Muscle of leg (tissue), 3 donors: ENCODE measurements at regions not wholly inside any gene's neighbourhood (a gene's known extent, or its start where the extent isn't known, plus 50 kb on each side); places are given as distances from the start of the nearest gene placed in this dataset.
"Not testable (repeated sequence)": the region's sequence is repeated elsewhere in the genome, so short reads cannot be mapped to it uniquely, and the experiment has no call there.

Experiments
- DNase-seq: peaks from one replicate; pipeline ENCODE4 v3.0.0; 2013
- H3K27ac ChIP-seq: one replicate; pipeline ENCODE4 v1.5.1; 2013; ENCODE audit warnings: mild to moderate bottlenecking, low read length, control low read depth
- H3K27me3 ChIP-seq: one replicate; pipeline ENCODE4 v1.6.1; 2013; ENCODE audit warnings: low read length; ENCODE audit not compliant: control insufficient read depth, insufficient read depth
- H3K36me3 ChIP-seq: one replicate; pipeline ENCODE4 v1.6.1; 2013; ENCODE audit warnings: low read length; ENCODE audit not compliant: control insufficient read depth, insufficient read depth
- H3K4me1 ChIP-seq: one replicate; pipeline ENCODE4 v1.6.1; 2013; ENCODE audit warnings: low read length; ENCODE audit not compliant: control insufficient read depth, insufficient read depth
- H3K4me3 ChIP-seq: one replicate; pipeline ENCODE4 v1.5.1; 2013; ENCODE audit warnings: low read length, control low read depth
- H3K9me3 ChIP-seq: replicated peaks from 2 replicates; pipeline ENCODE4 v1.6.1; 2013; ENCODE audit warnings: low read depth, low read length; ENCODE audit not compliant: control insufficient read depth
- WGBS: methylation state at CpG from one replicate; pipeline ENCODE4 v1.1.5; 2013; ENCODE audit warnings: missing lambda C conversion rate; ENCODE audit not compliant: insufficient coverage; 5-methylcytosine and 5-hydroxymethylcytosine counted together

GRCh38 chr13:42373048-42373812, 101.3 kb downstream of the AKAP11 start:
- H3K27ac ChIP-seq: no peak overlapping the region
- WGBS: 86% methylated on average over 1 of the region's 7 CpGs
- no peaks in the 10 kb centered on the region for H3K4me1 ChIP-seq
- H3K4me3 ChIP-seq: no peak overlapping the region
- no peak for DNase-seq
- H3K27me3 ChIP-seq: no peaks in the 10 kb centered on the region
- no peaks in the 10 kb centered on the region for H3K9me3 ChIP-seq
- no peaks in the 10 kb centered on the region for H3K36me3 ChIP-seq

DNA sequence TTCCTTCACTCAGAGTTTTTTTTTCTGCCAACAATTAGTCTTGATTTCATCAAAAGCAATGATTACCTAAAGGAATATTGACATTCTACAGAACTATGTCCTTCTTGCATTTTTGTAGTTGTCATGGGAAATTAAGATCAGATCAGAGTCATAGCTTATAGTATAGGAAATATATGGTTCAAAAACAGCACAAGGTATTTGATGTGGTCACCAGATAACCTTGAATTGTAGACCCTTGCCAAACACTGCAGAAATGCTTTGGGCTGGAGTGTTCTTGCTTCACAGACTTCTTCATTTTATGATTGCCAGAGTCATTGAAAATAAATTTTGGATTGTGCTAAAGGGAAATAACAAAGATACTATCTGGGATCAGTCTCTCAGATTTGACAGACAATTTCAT, 103.7 kb downstream of the AKAP11 start:
- H3K4me1 ChIP-seq: no peaks in the 10 kb centered on the region
- H3K36me3 ChIP-seq: no peaks in the 10 kb centered on the region
- no peak overlapping the region for H3K4me3 ChIP-seq
- H3K27me3 ChIP-seq: no peaks in the 10 kb centered on the region
- no peaks in the 10 kb centered on the region for H3K9me3 ChIP-seq
- no peak for DNase-seq
- H3K27ac ChIP-seq: no peak overlapping the region

GRCh38 chr13:42377640-42378382, 105.9 kb downstream of the AKAP11 start:
- WGBS: no CpG with 5 or more reads among the region's 4 CpGs
- no peak overlapping the region for H3K27ac ChIP-seq
- no peak overlapping the region for H3K4me3 ChIP-seq
- DNase-seq: peak; percentile 73
- H3K27me3 ChIP-seq: no peaks in the 10 kb centered on the region
- no peaks in the 10 kb centered on the region for H3K9me3 ChIP-seq
- no peaks in the 10 kb centered on the region for H3K36me3 ChIP-seq
- no peaks in the 10 kb centered on the region for H3K4me1 ChIP-seq

GRCh38 chr13:42378383-42378780, 106.4 kb downstream of the AKAP11 start:
- no peaks in the 10 kb centered on the region for H3K9me3 ChIP-seq
- WGBS: no CpG with 5 or more reads among the region's 3 CpGs
- no peak for DNase-seq
- H3K4me3 ChIP-seq: no peak overlapping the region
- no peaks in the 10 kb centered on the region for H3K27me3 ChIP-seq
- H3K27ac ChIP-seq: no peak overlapping the region
- no peaks in the 10 kb centered on the region for H3K36me3 ChIP-seq
- no peaks in the 10 kb centered on the region for H3K4me1 ChIP-seq

DNA sequence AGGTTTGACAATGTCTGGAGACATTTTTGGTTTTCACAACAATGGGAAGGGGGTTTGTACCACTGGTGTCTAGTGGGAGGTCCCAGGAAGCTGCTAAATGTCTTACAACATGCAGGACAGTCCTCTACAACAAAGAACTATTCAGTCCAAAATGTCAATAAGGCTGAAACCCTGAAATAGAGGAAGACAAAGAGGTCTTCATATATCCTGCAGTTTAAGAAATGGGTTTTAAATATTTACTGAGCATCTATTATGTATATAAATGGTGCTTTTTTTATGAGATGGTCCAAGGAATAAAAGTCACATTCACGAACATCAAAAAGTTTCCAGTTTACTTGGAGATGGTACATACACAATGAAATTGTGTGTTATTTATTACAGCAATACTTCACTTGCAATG, 107.3 kb downstream of the AKAP11 start:
- Histone ChIP-seq H3K9me3 (no peaks in the 10 kb centered on the region), H3K27me3 (no peaks in the 10 kb centered on the region), H3K27ac (no peak overlapping the region), H3K36me3 (no peaks in the 10 kb centered on the region), H3K4me3 (no peak overlapping the region), H3K4me1 (no peaks in the 10 kb centered on the region)
- no CpG with 5 or more reads among the region's 1 CpG for WGBS
- DNase-seq: no peak

DNA sequence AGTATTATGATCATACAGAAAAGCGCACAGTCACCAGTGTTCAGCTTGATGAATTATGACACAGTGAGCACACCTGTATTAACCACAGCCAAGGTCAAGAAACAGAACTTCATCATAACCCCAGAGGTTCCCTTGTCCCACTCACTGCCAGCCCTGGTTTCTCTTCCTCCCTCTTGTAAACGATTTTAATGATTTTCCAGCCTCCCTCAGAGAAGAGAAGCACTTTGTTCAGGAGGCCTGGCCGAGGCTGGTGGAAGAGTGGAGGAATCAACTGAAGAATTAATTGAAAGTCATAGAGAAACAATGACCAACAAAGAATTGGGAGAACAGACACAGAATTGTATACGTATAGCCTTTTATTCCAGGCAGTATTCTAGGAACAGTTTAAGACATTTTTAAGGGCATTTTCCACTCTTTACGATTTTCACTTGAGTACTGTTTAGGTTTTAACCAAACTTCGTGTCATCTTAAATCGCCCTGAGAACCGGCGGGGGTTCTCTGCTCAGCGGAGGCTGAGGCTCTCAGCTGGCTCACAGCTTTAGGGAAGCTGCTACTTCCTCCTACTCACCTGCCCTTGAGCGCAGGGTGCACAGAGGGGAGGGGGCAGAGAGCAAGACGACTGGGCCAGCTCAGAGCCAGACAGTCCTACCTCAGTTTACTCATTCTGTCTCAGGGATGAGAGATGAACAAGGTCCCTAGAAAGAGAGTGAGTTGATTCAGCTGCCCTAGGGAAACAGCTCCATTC, 108.6 kb downstream of the AKAP11 start:
- H3K27me3 ChIP-seq: no peaks in the 10 kb centered on the region
- WGBS: 86% methylated on average over 1 of the region's 12 CpGs

GRCh38 chr13:42381165-42381425, 109.1 kb downstream of the AKAP11 start:
- WGBS: 96% methylated on average over 4 of the region's 4 CpGs
- Histone ChIP-seq H3K27me3 (no peaks in the 10 kb centered on the region), H3K4me3 (no peak overlapping the region), H3K4me1 (no peaks in the 10 kb centered on the region), H3K36me3 (no peaks in the 10 kb centered on the region), H3K27ac (no peak overlapping the region), H3K9me3 (no peaks in the 10 kb centered on the region)
- no peak for DNase-seq

More for the DNA sequence above, 108.6 kb downstream of the AKAP11 start:
- no peak overlapping the region for H3K27ac ChIP-seq
- H3K4me1 ChIP-seq: no peaks in the 10 kb centered on the region
- no peak for DNase-seq
- no peaks in the 10 kb centered on the region for H3K36me3 ChIP-seq
- H3K9me3 ChIP-seq: no peaks in the 10 kb centered on the region
- no peak overlapping the region for H3K4me3 ChIP-seq

DNA sequence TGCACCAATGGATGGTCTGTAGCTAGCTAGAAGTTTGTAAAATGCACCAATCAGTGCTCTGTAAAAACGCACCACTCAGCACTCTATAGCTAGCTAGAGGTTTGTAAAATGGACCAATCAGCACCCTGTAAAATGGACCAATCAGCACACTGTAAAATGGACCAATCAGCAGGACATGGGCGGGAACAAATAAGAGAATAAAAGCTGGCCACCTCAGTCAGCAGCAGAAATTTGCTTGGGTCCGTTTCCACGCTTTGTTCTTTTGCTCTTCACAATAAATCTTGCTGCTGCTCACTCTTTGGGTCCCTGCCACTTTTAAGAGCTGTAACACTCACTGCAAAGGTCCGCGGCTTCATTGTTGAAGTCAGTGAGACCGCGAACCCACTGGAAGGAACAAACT, 109.5 kb downstream of the AKAP11 start:
- H3K4me1 ChIP-seq, H3K9me3 ChIP-seq, H3K27ac ChIP-seq, H3K27me3 ChIP-seq, H3K4me3 ChIP-seq, DNase-seq, H3K36me3 ChIP-seq: not testable (repeated sequence)
- 95% methylated on average over 8 of the region's 8 CpGs for WGBS

- no peaks in the 10 kb centered on the region for H3K27me3 ChIP-seq
- no peaks in the 10 kb centered on the region for H3K36me3 ChIP-seq
- H3K27ac ChIP-seq: no peak overlapping the region
- WGBS: no CpG with 5 or more reads among the region's 7 CpGs
- DNase-seq: no peak
- H3K9me3 ChIP-seq: no peaks in the 10 kb centered on the region
- H3K4me3 ChIP-seq: no peak overlapping the region
- H3K4me1 ChIP-seq: no peaks in the 10 kb centered on the region
These were observed 111.1 kb downstream of the AKAP11 start for GRCh38 chr13:42383025-42383424.

DNA sequence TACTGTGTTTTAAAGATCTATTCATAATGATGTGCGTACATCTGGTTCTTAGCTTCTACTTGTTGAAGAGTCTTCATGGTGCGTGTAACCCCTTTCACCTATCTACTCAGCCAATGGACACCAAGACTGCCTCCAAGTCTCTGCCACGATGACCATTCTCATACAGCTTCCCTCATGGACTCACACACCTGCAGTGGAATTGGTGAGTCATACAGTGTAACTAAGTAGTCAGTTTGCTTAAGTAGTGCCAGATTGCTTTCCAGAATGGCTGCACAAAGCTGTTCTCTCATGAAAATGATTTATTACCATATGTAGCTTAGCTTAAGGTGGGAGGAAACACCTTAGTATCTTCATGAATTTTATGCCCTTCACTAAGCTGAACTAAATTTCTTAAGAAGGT, 112.3 kb downstream of the AKAP11 start:
- no CpG with 5 or more reads among the region's 3 CpGs for WGBS

More for the DNA sequence above, 112.3 kb downstream of the AKAP11 start:
- H3K4me3 ChIP-seq: no peak overlapping the region
- H3K36me3 ChIP-seq: no peaks in the 10 kb centered on the region
- no peaks in the 10 kb centered on the region for H3K27me3 ChIP-seq
- H3K27ac ChIP-seq: no peak overlapping the region
- no peaks in the 10 kb centered on the region for H3K4me1 ChIP-seq
- H3K9me3 ChIP-seq: no peaks in the 10 kb centered on the region
- no peak for DNase-seq
